GM13977 (cell line): ENCODE measurements at regions not wholly inside any gene's neighbourhood (a gene's known extent, or its start where the extent isn't known, plus 50 kb on each side); places are given as distances from the start of the nearest gene placed in this dataset.

ENCODE experiments used
- DNase-seq: peaks from one replicate; pipeline ENCODE4 v3.0.0; 2012; ENCODE audit warnings: low spot score
- in situ Hi-C: fragments of 300-500 bp; cut with MboI; formaldehyde crosslinking; loops from one replicate; pipeline ENCODE4 v1.12.0; 2022; ENCODE audit warnings: low sequenced_read_pairs, low pct_unique_long_range_greater_than_20kb, mixed read lengths, inconsistent platforms; ENCODE audit not compliant: unreplicated experiment
- TF ChIP-seq, protein P1 (sequence below): IDR thresholded peaks from 2 replicates; pipeline ENCODE4 v1.5.1; 2012; ENCODE audit warnings: mild to moderate bottlenecking, control low read depth; ENCODE audit not compliant: insufficient read depth; ENCODE audit errors: extremely low read depth, missing control alignments

DNA sequence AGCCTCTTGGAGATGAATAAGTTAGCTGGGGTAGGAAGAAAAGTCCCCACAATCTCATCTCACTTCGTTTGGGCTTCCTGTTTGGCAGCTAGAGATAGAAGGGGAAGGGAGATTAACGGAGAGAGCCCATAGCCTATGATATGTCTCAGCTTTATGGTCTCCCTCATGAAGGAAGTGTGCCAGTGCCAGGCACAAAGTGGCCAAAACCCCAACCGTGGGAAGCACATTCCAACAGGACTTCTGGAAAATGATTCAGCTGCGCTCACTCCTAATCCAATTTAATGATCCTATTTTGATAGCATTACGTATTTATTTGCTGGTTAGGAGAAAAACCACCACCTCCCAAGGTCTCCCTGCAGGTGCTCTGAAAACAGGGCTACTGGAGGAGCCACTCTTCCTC is 303.1 kb upstream of the CLINT1 start:
- in situ Hi-C loops: no loop called here
- DNase-seq: no peak

DNA sequence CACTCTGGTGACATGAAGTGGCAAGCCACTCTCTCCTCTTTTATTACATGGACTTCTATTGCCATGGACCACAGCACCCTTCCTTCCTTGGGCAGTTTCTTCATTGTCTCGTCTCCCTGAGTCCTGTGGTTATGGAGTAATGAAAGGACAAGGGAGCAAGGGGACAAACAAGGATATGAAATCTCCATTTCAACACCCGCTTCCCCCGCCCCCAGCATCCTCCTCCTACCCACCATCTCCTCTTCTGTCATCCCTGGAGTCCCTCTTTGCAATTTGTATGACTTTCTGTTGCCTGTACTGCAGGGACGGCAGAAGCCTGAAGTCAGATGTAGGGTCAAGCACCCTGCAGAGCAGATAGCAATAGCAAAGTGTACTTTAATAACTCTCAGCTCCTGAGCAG is 300.7 kb upstream of the CLINT1 start:
- TF ChIP-seq, protein P1, sequence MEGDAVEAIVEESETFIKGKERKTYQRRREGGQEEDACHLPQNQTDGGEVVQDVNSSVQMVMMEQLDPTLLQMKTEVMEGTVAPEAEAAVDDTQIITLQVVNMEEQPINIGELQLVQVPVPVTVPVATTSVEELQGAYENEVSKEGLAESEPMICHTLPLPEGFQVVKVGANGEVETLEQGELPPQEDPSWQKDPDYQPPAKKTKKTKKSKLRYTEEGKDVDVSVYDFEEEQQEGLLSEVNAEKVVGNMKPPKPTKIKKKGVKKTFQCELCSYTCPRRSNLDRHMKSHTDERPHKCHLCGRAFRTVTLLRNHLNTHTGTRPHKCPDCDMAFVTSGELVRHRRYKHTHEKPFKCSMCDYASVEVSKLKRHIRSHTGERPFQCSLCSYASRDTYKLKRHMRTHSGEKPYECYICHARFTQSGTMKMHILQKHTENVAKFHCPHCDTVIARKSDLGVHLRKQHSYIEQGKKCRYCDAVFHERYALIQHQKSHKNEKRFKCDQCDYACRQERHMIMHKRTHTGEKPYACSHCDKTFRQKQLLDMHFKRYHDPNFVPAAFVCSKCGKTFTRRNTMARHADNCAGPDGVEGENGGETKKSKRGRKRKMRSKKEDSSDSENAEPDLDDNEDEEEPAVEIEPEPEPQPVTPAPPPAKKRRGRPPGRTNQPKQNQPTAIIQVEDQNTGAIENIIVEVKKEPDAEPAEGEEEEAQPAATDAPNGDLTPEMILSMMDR: no peak
- no peak for DNase-seq
- in situ Hi-C loops: no loop called here

More for the DNA sequence above, 303.1 kb upstream of the CLINT1 start:
- TF ChIP-seq, protein P1: no peak

DNA sequence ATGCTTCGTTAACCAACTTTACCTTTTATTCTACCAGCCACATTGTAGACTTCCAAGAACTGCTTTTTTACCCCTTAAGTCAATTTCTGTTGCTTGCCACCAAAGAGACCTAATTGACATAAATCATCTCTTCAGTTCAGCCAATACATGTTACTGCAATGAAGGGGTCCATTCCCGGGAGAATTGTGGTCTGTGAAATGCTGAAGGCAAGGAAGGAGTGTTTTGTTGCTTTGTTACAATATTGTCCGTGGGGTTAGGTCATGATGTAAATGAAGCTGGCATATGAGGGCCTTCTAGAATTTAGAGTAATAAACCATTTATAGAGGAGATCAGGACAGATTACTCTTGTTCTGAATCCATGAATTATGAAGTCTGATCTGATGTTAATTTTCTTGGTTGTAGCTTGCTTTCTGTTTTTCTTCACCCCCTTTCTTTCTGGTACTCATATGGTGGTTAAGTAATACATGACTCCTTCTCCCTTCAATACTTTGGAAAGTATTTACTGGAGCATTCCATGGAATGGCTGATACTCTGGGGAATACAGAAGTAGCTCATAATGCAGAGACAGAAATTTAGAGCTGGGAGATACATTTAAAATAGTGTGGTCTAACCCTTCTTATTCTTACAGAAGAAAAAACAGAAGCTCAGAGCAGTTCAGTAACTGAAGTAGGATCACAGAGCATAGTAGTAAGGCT is 297.0 kb upstream of the CLINT1 start:
- in situ Hi-C loops: no loop called here
- DNase-seq: no peak
- TF ChIP-seq, protein P1: no peak

DNA sequence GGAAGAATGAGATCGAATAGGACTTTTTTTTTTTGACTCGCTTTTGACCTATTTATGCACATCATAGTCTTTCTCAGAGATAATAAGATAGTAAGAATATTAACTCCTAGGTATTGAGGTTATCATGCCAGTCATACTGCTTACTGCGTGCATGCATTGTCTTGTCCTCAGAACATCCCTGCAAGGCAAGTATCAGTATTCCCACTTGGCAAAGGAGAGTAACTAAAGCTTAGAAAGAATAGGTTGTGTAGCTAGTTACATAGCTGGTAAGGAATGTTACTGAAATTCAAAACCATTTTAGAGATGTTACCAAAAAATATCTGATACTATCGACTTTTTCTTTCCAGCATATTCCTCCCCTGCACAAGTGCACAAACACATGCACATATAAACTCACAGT is 296.1 kb upstream of the CLINT1 start:
- in situ Hi-C loops: no loop called here

DNA sequence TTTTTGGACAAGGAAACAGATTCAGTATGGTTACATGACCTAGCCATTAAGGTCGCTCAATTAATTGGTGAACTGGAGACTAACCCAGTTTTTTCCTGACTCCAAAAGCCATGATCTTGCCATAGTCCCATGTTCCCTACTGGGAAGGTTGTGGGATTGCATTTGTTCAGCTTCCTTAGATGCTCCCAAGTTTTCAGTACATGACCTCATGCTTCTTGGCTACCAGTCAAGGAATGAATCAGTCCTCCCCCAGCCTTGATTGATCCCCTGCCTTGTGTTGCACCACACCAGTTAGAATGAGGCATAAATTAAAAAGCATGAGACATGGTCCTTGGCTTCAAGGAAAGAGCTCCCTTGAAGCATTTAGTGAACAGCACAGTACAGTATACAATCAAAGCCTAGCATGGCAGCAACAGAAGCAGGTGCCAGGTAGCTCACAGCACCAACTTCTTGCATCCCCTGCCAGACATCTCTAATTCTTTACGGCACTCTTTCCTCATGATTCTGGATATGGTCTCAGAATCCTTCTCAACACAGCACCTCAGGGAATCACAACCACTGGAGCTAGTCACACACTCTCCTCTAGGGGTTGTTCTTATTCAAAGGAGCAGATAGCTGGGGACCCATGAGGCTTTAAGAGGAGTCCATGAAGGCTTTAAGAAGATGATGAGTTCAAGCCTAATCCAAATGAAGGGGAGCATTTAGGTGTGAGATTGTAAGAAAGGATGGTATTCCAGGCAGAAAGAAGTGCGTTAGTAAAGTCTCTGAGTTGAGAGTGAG is 295.5 kb upstream of the CLINT1 start:
- no peak for DNase-seq
- in situ Hi-C loops: no loop called here
- TF ChIP-seq, protein P1: no peak

More for the DNA sequence above, 296.1 kb upstream of the CLINT1 start:
- no peak for DNase-seq
- TF ChIP-seq, protein P1: no peak

DNA sequence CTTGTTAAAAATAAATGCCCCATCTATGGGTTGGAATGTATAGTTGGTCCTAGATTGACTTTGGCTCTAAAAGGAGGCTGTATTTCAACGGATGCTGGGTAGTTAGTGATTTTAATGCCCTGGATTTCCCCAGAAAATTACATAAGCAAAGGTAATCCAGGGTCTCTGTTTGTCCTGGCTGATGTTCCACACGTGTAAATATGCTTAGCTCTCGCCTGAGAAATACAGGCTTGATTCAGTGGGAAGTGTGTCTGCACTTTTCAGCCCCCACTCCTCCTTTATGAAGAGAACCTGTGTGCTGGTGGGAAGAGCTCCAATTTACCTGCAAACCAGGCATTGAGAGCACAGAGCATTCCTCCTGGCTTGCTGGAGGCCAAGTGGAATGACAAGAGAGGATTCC is 294.6 kb upstream of the CLINT1 start:
- TF ChIP-seq, protein P1: no peak
- no peak for DNase-seq
- in situ Hi-C loops: no loop called here
